Lower leg skin (tissue), 3 donors: ENCODE measurements at regions not wholly inside any gene's neighbourhood (a gene's known extent, or its start where the extent isn't known, plus 50 kb on each side); places are given as distances from the start of the nearest gene placed in this dataset.

ENCODE experiments used
- POLR2A ChIP-seq, 2 donors: fragments of 450-650 bp; IDR thresholded peaks; one replicate each; pipeline ENCODE4 v1.6.1; 2016 to 2017; ENCODE audit warnings: antibody characterized with exemption in 2 of 2, mild to moderate bottlenecking in 1 of 2, moderate library complexity in 1 of 2
- TF ChIP-seq, protein P1 (sequence below), 3 donors: fragments of 450-650 bp; IDR thresholded peaks; one replicate each; pipeline ENCODE4 v1.5.1; 2016; ENCODE audit warnings: antibody characterized with exemption in 3 of 3, mild to moderate bottlenecking in 3 of 3, moderate library complexity in 2 of 3

DNA sequence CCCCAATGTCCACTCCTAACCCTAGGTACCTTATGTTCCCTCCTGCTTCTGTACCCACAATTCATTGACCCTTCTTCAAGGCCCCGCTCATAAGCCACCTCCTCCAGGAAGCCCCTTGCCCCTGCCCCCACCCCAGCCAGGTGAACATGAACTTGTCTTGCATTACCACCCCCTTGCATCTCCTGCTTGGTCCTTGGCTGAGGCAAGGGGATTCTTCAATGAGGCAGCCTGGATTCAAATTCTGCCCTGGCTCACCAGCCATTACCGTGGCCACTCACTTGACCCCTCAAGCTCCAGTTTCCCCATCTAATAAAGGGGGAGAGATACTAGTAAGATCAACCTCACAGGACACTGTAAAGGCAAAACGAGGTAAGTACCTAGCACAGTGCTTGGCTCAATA, 193.1 kb downstream of the DICER1 start:
- TF ChIP-seq, protein P1, sequence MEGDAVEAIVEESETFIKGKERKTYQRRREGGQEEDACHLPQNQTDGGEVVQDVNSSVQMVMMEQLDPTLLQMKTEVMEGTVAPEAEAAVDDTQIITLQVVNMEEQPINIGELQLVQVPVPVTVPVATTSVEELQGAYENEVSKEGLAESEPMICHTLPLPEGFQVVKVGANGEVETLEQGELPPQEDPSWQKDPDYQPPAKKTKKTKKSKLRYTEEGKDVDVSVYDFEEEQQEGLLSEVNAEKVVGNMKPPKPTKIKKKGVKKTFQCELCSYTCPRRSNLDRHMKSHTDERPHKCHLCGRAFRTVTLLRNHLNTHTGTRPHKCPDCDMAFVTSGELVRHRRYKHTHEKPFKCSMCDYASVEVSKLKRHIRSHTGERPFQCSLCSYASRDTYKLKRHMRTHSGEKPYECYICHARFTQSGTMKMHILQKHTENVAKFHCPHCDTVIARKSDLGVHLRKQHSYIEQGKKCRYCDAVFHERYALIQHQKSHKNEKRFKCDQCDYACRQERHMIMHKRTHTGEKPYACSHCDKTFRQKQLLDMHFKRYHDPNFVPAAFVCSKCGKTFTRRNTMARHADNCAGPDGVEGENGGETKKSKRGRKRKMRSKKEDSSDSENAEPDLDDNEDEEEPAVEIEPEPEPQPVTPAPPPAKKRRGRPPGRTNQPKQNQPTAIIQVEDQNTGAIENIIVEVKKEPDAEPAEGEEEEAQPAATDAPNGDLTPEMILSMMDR (IDR thresholded peaks at IDR 0.05) = no peak
- no peak for TF ChIP-seq POLR2A (IDR thresholded peaks at IDR 0.05)
